BJ (cell line): ENCODE measurements at regions not wholly inside any gene's neighbourhood (a gene's known extent, or its start where the extent isn't known, plus 50 kb on each side); places are given as distances from the start of the nearest gene placed in this dataset.

ENCODE experiments used
- CTCF ChIA-PET: fragments of 350-600 bp; formaldehyde crosslinking; extraction: SDS; loops from one replicate; lab custom pipeline; 2021; ENCODE audit warnings: antibody characterized with exemption, inconsistent platforms; lab: Yijun Ruan, JAX
- POLR2A ChIA-PET: fragments of 300-600 bp; sonication (Branson Sonifier 250); formaldehyde crosslinking; extraction: SDS; loops from one replicate; lab custom pipeline; 2021; ENCODE audit warnings: antibody characterized with exemption; lab: Charles Lee
- DNase-seq: peaks from one replicate; pipeline ENCODE4 v3.0.0-alpha.2; 2011; ENCODE audit warnings: low read depth
- H3K27me3 ChIP-seq: 2 replicates; pipeline ENCODE4 v1.6.0; 2011; ENCODE audit warnings: low read length; ENCODE audit not compliant: control insufficient read depth, insufficient read depth
- H3K36me3 ChIP-seq: 2 replicates; pipeline ENCODE4 v1.5.1; 2011; ENCODE audit warnings: low read length; ENCODE audit not compliant: control insufficient read depth, insufficient read depth
- H3K4me3 ChIP-seq: 2 replicates; pipeline ENCODE4 v1.5.1; 2011; ENCODE audit warnings: low read depth, mild to moderate bottlenecking, control low read depth, low read length
- CTCF ChIP-seq: IDR thresholded peaks from 2 replicates; pipeline ENCODE4 v1.5.1; 2011; ENCODE audit warnings: low read depth, mild to moderate bottlenecking, control low read depth, inconsistent platforms, low read length, moderate library complexity; ENCODE audit not compliant: insufficient read depth

- Histone ChIP-seq H3K27me3 (no peaks in the 10 kb centered on the region), H3K4me3 (no peak overlapping the region), H3K36me3 (no peaks in the 10 kb centered on the region)
- ChIA-PET CTCF (no interaction called here), POLR2A (no interaction called here)
- TF ChIP-seq CTCF = no peak
- no peak for DNase-seq
These were observed 59.1 kb downstream of the CEBPB start for GRCh38 chr20:50249447-50250388.

- no peak overlapping the region for H3K4me3 ChIP-seq
- ChIA-PET POLR2A (no interaction called here), CTCF (interaction anchor here (0.6 to 1.5 kb wide), 2 partner anchors 9 to 410 kb away, joined by 3 to 5 read pairs; no protein-coding TSS in a partner anchor)
- no peaks in the 10 kb centered on the region for H3K27me3 ChIP-seq
- TF ChIP-seq CTCF = no peak
- DNase-seq = no peak
- no peaks in the 10 kb centered on the region for H3K36me3 ChIP-seq
These were observed 60.2 kb downstream of the CEBPB start for GRCh38 chr20:50250679-50251382.

- Histone ChIP-seq H3K4me3 (no peak overlapping the region), H3K36me3 (no peaks in the 10 kb centered on the region), H3K27me3 (no peaks in the 10 kb centered on the region)
- POLR2A ChIA-PET = no interaction called here
- TF ChIP-seq CTCF = no peak
- CTCF ChIA-PET = interaction anchor here (0.6 to 1.5 kb wide), 2 partner anchors 9 to 410 kb away, joined by 3 to 5 read pairs; no protein-coding TSS in a partner anchor
- no peak for DNase-seq
These were observed 60.7 kb downstream of the CEBPB start for GRCh38 chr20:50251383-50251748.

- Histone ChIP-seq H3K36me3 (no peaks in the 10 kb centered on the region), H3K27me3 (no peaks in the 10 kb centered on the region), H3K4me3 (no peak overlapping the region)
- no peak for TF ChIP-seq CTCF
- ChIA-PET POLR2A (no interaction called here), CTCF (interaction anchor here (1.5 kb wide), 1 partner anchor 8 kb away, joined by 5 read pairs; no protein-coding TSS in a partner anchor)
- DNase-seq = peak; percentile 41
These were observed 61.4 kb downstream of the CEBPB start for GRCh38 chr20:50251992-50252511.

- Histone ChIP-seq H3K36me3 (no peaks in the 10 kb centered on the region), H3K27me3 (no peaks in the 10 kb centered on the region), H3K4me3 (no peak overlapping the region)
- no peak for TF ChIP-seq CTCF
- ChIA-PET CTCF (interaction anchor here (1.5 kb wide), 1 partner anchor 8 kb away, joined by 5 read pairs; no protein-coding TSS in a partner anchor), POLR2A (no interaction called here)
- DNase-seq = no peak
These were observed 62.1 kb downstream of the CEBPB start for GRCh38 chr20:50252701-50253100.
